ENCODE measurements at regions not wholly inside any gene's neighbourhood (a gene's known extent, or its start where the extent isn't known, plus 50 kb on each side); places are given as distances from the start of the nearest gene placed in this dataset.

- no peak for TF ChIP-seq CTCF (IDR thresholded peaks at IDR 0.05)
- no peak for TF ChIP-seq POLR2A (IDR thresholded peaks at IDR 0.05)
Observed at GRCh38 chr2:167701651-167702050, 545.7 kb downstream of the STK39 start.

Measured in lower leg skin (tissue), 3 donors.